IPS-NIHi7 (cell line): ENCODE measurements at regions not wholly inside any gene's neighbourhood (a gene's known extent, or its start where the extent isn't known, plus 50 kb on each side); places are given as distances from the start of the nearest gene placed in this dataset.

ENCODE experiments used
- DNase-seq: peaks from one replicate; pipeline ENCODE4 v3.0.0; 2012; ENCODE audit warnings: mixed read lengths; ENCODE audit errors: extremely low spot score

DNA sequence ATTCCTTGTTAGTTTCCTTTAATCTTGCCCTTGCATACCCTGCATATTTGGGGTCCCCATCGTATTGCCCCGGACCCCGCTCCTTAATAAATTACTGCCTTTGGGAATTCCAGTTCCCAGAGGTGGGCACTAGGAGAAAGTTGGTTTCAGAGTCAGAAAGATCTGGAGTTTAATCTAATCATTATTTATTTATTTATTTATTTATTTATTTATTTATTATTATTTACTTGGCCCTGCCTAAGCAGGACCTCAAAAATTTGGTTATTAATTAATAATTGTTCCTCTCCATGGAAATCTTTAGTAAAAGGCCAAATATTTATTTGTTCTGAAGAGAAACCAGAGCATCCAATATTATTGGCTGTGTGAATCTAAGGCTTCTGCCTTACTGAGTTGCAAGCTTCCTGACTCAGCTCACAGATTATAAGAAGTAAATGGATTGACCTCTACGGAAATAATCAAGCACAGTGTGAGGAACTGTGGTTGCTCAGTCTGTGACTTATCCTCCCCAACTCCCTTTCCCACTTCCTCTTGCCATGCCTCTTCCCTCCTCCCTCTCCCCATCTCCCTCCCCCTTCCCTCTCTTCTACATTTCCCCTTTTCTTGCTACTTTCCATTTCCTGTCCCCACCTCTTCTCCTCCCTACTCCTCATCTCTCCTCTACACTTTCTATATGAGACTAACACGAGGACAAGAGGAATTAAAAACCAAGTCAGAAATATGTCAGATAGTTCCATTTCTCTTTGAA, 61.5 kb upstream of the AP1S2 start:
- DNase-seq, result no peak

- DNase-seq, result no peak
Measured at GRCh38 chrX:15914486-15914885, 59.9 kb upstream of the AP1S2 start.

DNA sequence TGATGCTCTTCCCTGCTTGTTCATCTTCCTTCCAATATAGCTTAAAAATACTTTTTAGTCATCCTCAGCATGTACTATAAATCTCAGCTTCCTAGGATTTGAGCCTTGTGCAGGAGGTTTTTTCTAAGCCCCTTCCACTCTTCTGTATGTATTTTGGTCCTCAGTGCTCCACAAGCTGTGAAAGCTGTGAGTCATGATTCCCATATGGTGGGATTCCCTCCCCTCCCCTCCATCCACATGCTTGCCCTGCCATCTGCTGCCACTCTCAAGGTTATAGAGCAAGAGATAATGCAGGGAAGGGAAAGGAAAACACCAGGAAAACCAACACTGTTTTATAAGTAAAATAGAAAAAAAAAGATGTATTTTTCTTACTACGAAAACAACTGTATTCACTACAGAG, 58.5 kb upstream of the AP1S2 start:
- DNase-seq, result no peak

- DNase-seq, result no peak
Measured at GRCh38 chrX:15911734-15912550, 57.3 kb upstream of the AP1S2 start.

GRCh38 chrX:15909605-15910004, 55.0 kb upstream of the AP1S2 start:
- DNase-seq, result peak; percentile 67

DNA sequence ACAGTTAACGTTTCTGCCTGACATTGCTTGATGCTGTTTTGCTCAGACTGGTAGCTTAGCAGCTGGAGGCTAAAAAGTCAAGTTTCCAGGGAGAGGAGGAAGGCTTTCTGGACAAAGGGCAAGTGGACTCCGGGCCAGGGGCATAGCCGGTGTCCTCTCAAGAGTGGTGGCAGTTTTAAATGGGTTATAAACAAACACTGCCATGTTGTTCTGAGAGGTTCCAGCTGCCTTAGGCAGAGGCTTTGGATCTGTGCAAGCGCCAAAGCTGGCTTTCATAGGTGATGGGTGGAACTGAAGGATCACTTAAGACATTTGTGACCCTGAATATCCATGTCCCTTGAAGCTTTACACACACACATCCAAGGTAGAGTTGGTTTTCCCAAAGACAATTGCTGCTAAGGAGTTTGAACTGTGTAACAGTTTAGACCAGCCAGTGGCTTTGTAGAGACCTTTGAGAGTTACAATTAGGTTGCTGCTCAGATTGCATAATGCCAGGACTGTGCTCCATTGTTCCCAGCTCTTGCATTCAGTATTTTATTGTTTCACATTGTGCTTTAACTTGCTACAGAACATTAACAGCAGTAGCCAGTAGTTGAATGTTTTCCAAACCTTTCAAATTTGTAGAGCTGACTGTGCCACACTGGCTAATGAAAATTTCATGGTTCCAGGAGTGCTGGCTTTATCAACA, 54.1 kb upstream of the AP1S2 start:
- DNase-seq, result no peak

- no peak for DNase-seq
Measured at GRCh38 chrX:15906041-15906943, 51.7 kb upstream of the AP1S2 start.
